SK-N-SH (cell line): ENCODE measurements at regions not wholly inside any gene's neighbourhood (a gene's known extent, or its start where the extent isn't known, plus 50 kb on each side); places are given as distances from the start of the nearest gene placed in this dataset.
A peak's percentile ranks its signal among the peaks of the same experiment; 100 is the strongest.

Experiments used
- CTCF ChIA-PET: fragments of 300-600, 350-600 bp; formaldehyde crosslinking; extraction: SDS; loops from one replicate; lab custom pipeline; 2021; lab: Yijun Ruan, JAX
- POLR2A ChIA-PET: fragments of 350-600 bp; sonication (Branson Sonifier 250); formaldehyde crosslinking; extraction: SDS; loops from one replicate; lab custom pipeline; 2020; ENCODE audit warnings: antibody characterized with exemption, inconsistent platforms; lab: Yijun Ruan, JAX
- DNase-seq: peaks from one replicate; pipeline ENCODE4 v3.0.0; 2012
- H2AFZ ChIP-seq: fragments of 200-600 bp; sonication (generic); 2 replicates; pipeline ENCODE4 v1.8.1; 2016; ENCODE audit warnings: antibody characterized with exemption, mild to moderate bottlenecking, low read depth
- H3F3A ChIP-seq: fragments of 200-600 bp; sonication (generic); replicated peaks from 2 replicates; pipeline ENCODE3; 2016; ENCODE audit warnings: antibody characterized with exemption, mild to moderate bottlenecking; ENCODE audit not compliant: insufficient read depth
- H3K27ac ChIP-seq, 2 experiments: fragments of 200-500 bp in 1 of 2; fragments of 200-600 bp in 1 of 2; sonication (Bioruptor generic) in 1 of 2; sonication (generic), shearing (Covaris generic) in 1 of 2; 2 replicates each; pipeline versions ENCODE4 v1.5.1 to v1.6.1; 2014 to 2016; ENCODE audit warnings: low read depth in 2 of 2, inconsistent platforms in 1 of 2, low read length in 1 of 2, mild to moderate bottlenecking in 1 of 2, mixed read lengths in 1 of 2
- H3K27me3 ChIP-seq: fragments of 200-600 bp; sonication (generic), shearing (Covaris generic); 2 replicates; pipeline ENCODE4 v1.6.1; 2016; ENCODE audit warnings: mixed run types; ENCODE audit not compliant: insufficient read depth
- H3K36me3 ChIP-seq, 2 experiments: fragments of 200-500 bp in 1 of 2; fragments of 200-600 bp in 1 of 2; sonication (Bioruptor generic) in 1 of 2; sonication (generic) in 1 of 2; replicated peaks in 1 of 2; 2 replicates each; pipeline versions ENCODE3 to v1.5.1; 2014 to 2016; ENCODE audit warnings: low read length in 1 of 2, mild to moderate bottlenecking in 1 of 2; ENCODE audit not compliant: insufficient read depth in 2 of 2, control insufficient read depth in 1 of 2
- H3K4me1 ChIP-seq, 2 experiments: fragments of 200-500 bp in 1 of 2; fragments of 200-600 bp in 1 of 2; sonication (Bioruptor generic) in 1 of 2; sonication (generic), shearing (Covaris generic) in 1 of 2; 2 replicates each; pipeline versions ENCODE4 v1.5.1 to v1.6.1; 2014 to 2016; ENCODE audit warnings: low read depth in 1 of 2, low read length in 1 of 2, mixed run types in 1 of 2; ENCODE audit not compliant: insufficient read depth in 2 of 2, control insufficient read depth in 1 of 2
- H3K4me2 ChIP-seq: fragments of 200-600 bp; sonication (generic), shearing (Covaris generic); 2 replicates; pipeline ENCODE4 v1.6.1; 2017; ENCODE audit warnings: mixed run types
- H3K4me3 ChIP-seq, 2 experiments: fragments of 200-500 bp in 1 of 2; fragments of 200-600 bp in 1 of 2; sonication (Bioruptor generic) in 1 of 2; sonication (generic), shearing (Covaris generic) in 1 of 2; 2 replicates each; pipeline versions ENCODE4 v1.5.1 to v1.8.1; 2014 to 2016; ENCODE audit warnings: low read depth in 2 of 2, inconsistent platforms in 1 of 2, low read length in 1 of 2, mild to moderate bottlenecking in 1 of 2, mixed read lengths in 1 of 2, moderate library complexity in 1 of 2
- H3K79me2 ChIP-seq: fragments of 200-600 bp; sonication (generic); 2 replicates; pipeline ENCODE4 v1.8.1; 2017; ENCODE audit warnings: mild to moderate bottlenecking; ENCODE audit not compliant: insufficient read depth
- H3K9ac ChIP-seq: fragments of 200-600 bp; sonication (generic); 2 replicates; pipeline ENCODE4 v1.6.1; 2017; ENCODE audit warnings: mixed run types
- H3K9me2 ChIP-seq: fragments of 200-600 bp; sonication (generic); 2 replicates; pipeline ENCODE4 v1.6.1; 2017; ENCODE audit warnings: mixed run types
- H3K9me3 ChIP-seq: fragments of 200-600 bp; sonication (generic); 2 replicates; pipeline ENCODE4 v1.6.1; 2017; ENCODE audit warnings: mixed run types, mild to moderate bottlenecking, moderate library complexity
- H4K20me1 ChIP-seq: fragments of 200-600 bp; sonication (generic); 2 replicates; pipeline ENCODE4 v1.6.1; 2017; ENCODE audit warnings: mild to moderate bottlenecking, mixed run types; ENCODE audit not compliant: insufficient read depth
- CHD2 ChIP-seq: fragments of 150-350 bp; IDR thresholded peaks from 2 replicates; pipeline ENCODE4 v1.6.1; 2018; ENCODE audit warnings: low read length; ENCODE audit not compliant: partially characterized antibody
- ELF1 ChIP-seq: IDR thresholded peaks from 2 replicates; pipeline ENCODE4 v1.4.0; 2012
- EP300 ChIP-seq, 2 experiments: IDR thresholded peaks; 2 replicates each; pipeline versions ENCODE4 v1.4.0 to v1.6.1; 2012; ENCODE audit warnings: borderline replicate concordance in 1 of 2, low read depth in 1 of 2, low read length in 1 of 2
- FOSL2 ChIP-seq: IDR thresholded peaks from 2 replicates; pipeline ENCODE4 v1.4.0; 2012; ENCODE audit warnings: low read depth, mild to moderate bottlenecking, moderate library complexity, borderline replicate concordance
- FOXM1 ChIP-seq: IDR thresholded peaks from 2 replicates; pipeline ENCODE4 v1.4.0; 2012; ENCODE audit warnings: low read depth, mild to moderate bottlenecking
- IRF3 ChIP-seq: fragments of 150-350 bp; IDR thresholded peaks from 2 replicates; pipeline ENCODE4 v1.6.1; 2016; ENCODE audit warnings: mild to moderate bottlenecking, low read depth, low read length
- JUND ChIP-seq: IDR thresholded peaks from 2 replicates; pipeline ENCODE4 v1.4.0; 2012
- MEF2A ChIP-seq: IDR thresholded peaks from 2 replicates; pipeline ENCODE4 v1.4.0; 2012; ENCODE audit warnings: low read depth, borderline replicate concordance
- NFIC ChIP-seq: IDR thresholded peaks from 2 replicates; pipeline ENCODE4 v1.4.0; 2012; ENCODE audit warnings: borderline replicate concordance
- POLR2AphosphoS5 ChIP-seq: IDR thresholded peaks from 2 replicates; pipeline ENCODE4 v1.6.1; 2012; ENCODE audit warnings: low read depth, low read length
- RAD21 ChIP-seq: IDR thresholded peaks from 2 replicates; pipeline ENCODE4 v1.6.1; 2012; ENCODE audit warnings: mild to moderate bottlenecking, low read length
- REST ChIP-seq: IDR thresholded peaks from 2 replicates; pipeline ENCODE4 v1.6.1; 2012; ENCODE audit warnings: mild to moderate bottlenecking, low read depth, low read length, moderate library complexity
- RFX5 ChIP-seq: IDR thresholded peaks from 2 replicates; pipeline ENCODE4 v1.6.1; 2012; ENCODE audit warnings: mild to moderate bottlenecking, improper control_type of control experiment, low read length
- RXRA ChIP-seq: IDR thresholded peaks from 2 replicates; pipeline ENCODE4 v1.4.0; 2012; ENCODE audit warnings: low read depth, mild to moderate bottlenecking, borderline replicate concordance
- SIN3A ChIP-seq: IDR thresholded peaks from 2 replicates; pipeline ENCODE4 v1.6.1; 2012; ENCODE audit warnings: low read depth, mild to moderate bottlenecking, low read length, moderate library complexity, borderline replicate concordance
- SMC3 ChIP-seq: IDR thresholded peaks from 2 replicates; pipeline ENCODE4 v1.6.1; 2012; ENCODE audit warnings: low read depth, low read length, improper control_type of control experiment
- TAF1 ChIP-seq: IDR thresholded peaks from 2 replicates; pipeline ENCODE4 v1.6.1; 2012; ENCODE audit warnings: low read depth, mild to moderate bottlenecking, low read length, moderate library complexity, borderline replicate concordance
- USF2 ChIP-seq: fragments of 150-350 bp; IDR thresholded peaks from 2 replicates; pipeline ENCODE4 v1.6.1; 2017; ENCODE audit warnings: antibody characterized with exemption, low read length, low read depth, borderline replicate concordance
- WGBS: methylation state at CpG from one replicate; pipeline ENCODE4 v1.1.6; 2017; ENCODE audit warnings: low lambda C conversion rate; 5-methylcytosine and 5-hydroxymethylcytosine counted together

- H3K79me2 ChIP-seq = no peaks in the 10 kb centered on the region
- H3K27me3 ChIP-seq = no peaks in the 10 kb centered on the region
- no peak overlapping the region for H2AFZ ChIP-seq
- H3K4me3 ChIP-seq = no peak overlapping the region
- no peak overlapping the region for H3K4me2 ChIP-seq
- no peaks in the 10 kb centered on the region; the same call in none of the 2 replicates for H3K9me3 ChIP-seq
- no peaks in the 10 kb centered on the region for H3K36me3 ChIP-seq
- H3K27ac ChIP-seq = no peak overlapping the region
- CTCF ChIA-PET = interaction anchor here (1.4 kb wide), 1 partner anchor 8 kb away, joined by 3 read pairs; no protein-coding TSS in a partner anchor
- no peaks in the 10 kb centered on the region for H3K9me2 ChIP-seq
- 48% methylated on average over 3 of the region's 3 CpGs for WGBS
- DNase-seq = no peak
- H3K4me1 ChIP-seq = no peaks in the 10 kb centered on the region
- H3F3A ChIP-seq = no peaks in the 10 kb centered on the region
- POLR2A ChIA-PET = no interaction called here
- TF ChIP-seq JUND = 0 out of 2 replicates have a peak, but pooled peaks have one; percentile 18
- TF ChIP-seq POLR2AphosphoS5 = no peak
- no peak for TF ChIP-seq MEF2A
- no peak overlapping the region for H3K9ac ChIP-seq
- H4K20me1 ChIP-seq = no peaks in the 10 kb centered on the region
Observed at GRCh38 chr1:190022709-190023108, 455.0 kb downstream of the BRINP3 start.

- H3K9me2 ChIP-seq = no peaks in the 10 kb centered on the region
- no peak overlapping the region for H3K4me2 ChIP-seq
- H3K27me3 ChIP-seq = no peaks in the 10 kb centered on the region
- POLR2A ChIA-PET = no interaction called here
- WGBS = 25% methylated on average over 1 of the region's 1 CpG
- TF ChIP-seq SIN3A (no peak), REST (no peak), SMC3 (no peak), TAF1 (no peak)
- TF ChIP-seq, all 33 proteins: peak for 0
- no peak overlapping the region for H3K4me3 ChIP-seq
- H3K9me3 ChIP-seq = no peaks in the 10 kb centered on the region
- no peaks in the 10 kb centered on the region for H3K4me1 ChIP-seq
- no peaks in the 10 kb centered on the region for H3K79me2 ChIP-seq
- no peak overlapping the region for H2AFZ ChIP-seq
- H3K9ac ChIP-seq = no peak overlapping the region
- CTCF ChIA-PET = no interaction called here
- no peak for DNase-seq
- no peaks in the 10 kb centered on the region for H3F3A ChIP-seq
- no peak overlapping the region for H3K27ac ChIP-seq
- H4K20me1 ChIP-seq = no peaks in the 10 kb centered on the region
- no peaks in the 10 kb centered on the region for H3K36me3 ChIP-seq
Observed at GRCh38 chr1:190029441-190029840, 448.2 kb downstream of the BRINP3 start.

GRCh38 chr1:190043655-190044054, 434.0 kb downstream of the BRINP3 start:
- Histone ChIP-seq H3K9me3 (no peaks in the 10 kb centered on the region), H4K20me1 (no peaks in the 10 kb centered on the region), H2AFZ (no peak overlapping the region), H3K9ac (no peak overlapping the region), H3K27me3 (no peaks in the 10 kb centered on the region), H3K27ac (no peak overlapping the region), H3K4me1 (no peaks in the 10 kb centered on the region), H3K4me2 (no peak overlapping the region), H3K79me2 (no peaks in the 10 kb centered on the region), H3K9me2 (no peaks in the 10 kb centered on the region), H3K4me3 (no peak overlapping the region), H3K36me3 (no peaks in the 10 kb centered on the region), H3F3A (no peaks in the 10 kb centered on the region)
- WGBS = 92% methylated on average over 1 of the region's 1 CpG
- DNase-seq = no peak
- POLR2A ChIA-PET = no interaction called here
- CTCF ChIA-PET = no interaction called here
- TF ChIP-seq EP300 (IDR thresholded peaks at IDR 0.05; ENCODE audit: borderline replicate concordance in 1 of 2, low read depth in 1 of 2, low read length in 1 of 2) (no peak), FOSL2 (no peak), POLR2AphosphoS5 (no peak), ELF1 (no peak), RFX5 (no peak), RAD21 (no peak), NFIC (no peak), FOXM1 (no peak), TAF1 (no peak), SIN3A (no peak), RXRA (no peak), USF2 (no peak), CHD2 (no peak), IRF3 (no peak)
